ENCODE measurements at regions not wholly inside any gene's neighbourhood (a gene's known extent, or its start where the extent isn't known, plus 50 kb on each side); places are given as distances from the start of the nearest gene placed in this dataset.
A peak's percentile ranks its signal among the peaks of the same experiment; 100 is the strongest.

GRCh38 chr10:62618576-62619412, 185.7 kb upstream of the ADO start:
- Histone ChIP-seq H3K27me3 (replicated peaks; ENCODE audit: control insufficient read depth, insufficient read depth, low read length, poor library complexity, severe bottlenecking) (no peaks in the 10 kb centered on the region), H3K4me3 (ENCODE audit: insufficient read depth, low read depth, low read length, poor library complexity, severe bottlenecking) (no peak overlapping the region), H3K4me1 (ENCODE audit: control insufficient read depth, insufficient read depth, low read length, poor library complexity, severe bottlenecking) (no peaks in the 10 kb centered on the region), H3K9me3 (ENCODE audit: control insufficient read depth, low read length) (no peaks in the 10 kb centered on the region), H3K27ac (ENCODE audit: insufficient read depth, low read length, poor library complexity, severe bottlenecking) (no peak overlapping the region), H3K36me3 (ENCODE audit: control insufficient read depth, insufficient read depth, low read length) (no peaks in the 10 kb centered on the region)
- DNase-seq = no peak

GRCh38 chr10:62619413-62619738, 185.1 kb upstream of the ADO start:
- H3K27me3 ChIP-seq (replicated peaks; ENCODE audit: control insufficient read depth, insufficient read depth, low read length, poor library complexity, severe bottlenecking) = no peaks in the 10 kb centered on the region
- H3K36me3 ChIP-seq (ENCODE audit: control insufficient read depth, insufficient read depth, low read length) = no peaks in the 10 kb centered on the region
- DNase-seq = no peak
- no peak overlapping the region for H3K27ac ChIP-seq (ENCODE audit: insufficient read depth, low read length, poor library complexity, severe bottlenecking)
- no peak overlapping the region for H3K4me3 ChIP-seq (ENCODE audit: insufficient read depth, low read depth, low read length, poor library complexity, severe bottlenecking)
- H3K4me1 ChIP-seq (ENCODE audit: control insufficient read depth, insufficient read depth, low read length, poor library complexity, severe bottlenecking) = no peaks in the 10 kb centered on the region
- no peaks in the 10 kb centered on the region for H3K9me3 ChIP-seq (ENCODE audit: control insufficient read depth, low read length)

- H3K36me3 ChIP-seq (ENCODE audit: control insufficient read depth, insufficient read depth, low read length) = no peaks in the 10 kb centered on the region
- DNase-seq = no peak
- no peaks in the 10 kb centered on the region for H3K27me3 ChIP-seq (replicated peaks; ENCODE audit: control insufficient read depth, insufficient read depth, low read length, poor library complexity, severe bottlenecking)
- H3K27ac ChIP-seq (ENCODE audit: insufficient read depth, low read length, poor library complexity, severe bottlenecking) = no peak overlapping the region
- H3K9me3 ChIP-seq (ENCODE audit: control insufficient read depth, low read length) = no peaks in the 10 kb centered on the region
- H3K4me1 ChIP-seq (ENCODE audit: control insufficient read depth, insufficient read depth, low read length, poor library complexity, severe bottlenecking) = no peaks in the 10 kb centered on the region
- H3K4me3 ChIP-seq (ENCODE audit: insufficient read depth, low read depth, low read length, poor library complexity, severe bottlenecking) = no peak overlapping the region
These were observed 184.0 kb upstream of the ADO start for GRCh38 chr10:62620491-62620890.

- Histone ChIP-seq H3K27me3 (replicated peaks; ENCODE audit: control insufficient read depth, insufficient read depth, low read length, poor library complexity, severe bottlenecking) (no peaks in the 10 kb centered on the region), H3K27ac (ENCODE audit: insufficient read depth, low read length, poor library complexity, severe bottlenecking) (no peak overlapping the region), H3K9me3 (ENCODE audit: control insufficient read depth, low read length) (no peaks in the 10 kb centered on the region), H3K36me3 (ENCODE audit: control insufficient read depth, insufficient read depth, low read length) (no peaks in the 10 kb centered on the region), H3K4me3 (ENCODE audit: insufficient read depth, low read depth, low read length, poor library complexity, severe bottlenecking) (no peak overlapping the region), H3K4me1 (ENCODE audit: control insufficient read depth, insufficient read depth, low read length, poor library complexity, severe bottlenecking) (no peaks in the 10 kb centered on the region)
- no peak for DNase-seq
These were observed 181.3 kb upstream of the ADO start for GRCh38 chr10:62623223-62623622.

GRCh38 chr10:62625484-62625883, 179.0 kb upstream of the ADO start:
- Histone ChIP-seq H3K27ac (ENCODE audit: insufficient read depth, low read length, poor library complexity, severe bottlenecking) (no peak overlapping the region), H3K9me3 (ENCODE audit: control insufficient read depth, low read length) (no peaks in the 10 kb centered on the region), H3K36me3 (ENCODE audit: control insufficient read depth, insufficient read depth, low read length) (no peaks in the 10 kb centered on the region), H3K4me3 (ENCODE audit: insufficient read depth, low read depth, low read length, poor library complexity, severe bottlenecking) (no peak overlapping the region), H3K27me3 (replicated peaks; ENCODE audit: control insufficient read depth, insufficient read depth, low read length, poor library complexity, severe bottlenecking) (no peaks in the 10 kb centered on the region), H3K4me1 (ENCODE audit: control insufficient read depth, insufficient read depth, low read length, poor library complexity, severe bottlenecking) (no peaks in the 10 kb centered on the region)
- no peak for DNase-seq

GRCh38 chr10:62626079-62626478, 178.4 kb upstream of the ADO start:
- Histone ChIP-seq H3K4me3 (ENCODE audit: insufficient read depth, low read depth, low read length, poor library complexity, severe bottlenecking) (no peak overlapping the region), H3K27ac (ENCODE audit: insufficient read depth, low read length, poor library complexity, severe bottlenecking) (no peak overlapping the region), H3K4me1 (ENCODE audit: control insufficient read depth, insufficient read depth, low read length, poor library complexity, severe bottlenecking) (no peaks in the 10 kb centered on the region), H3K9me3 (ENCODE audit: control insufficient read depth, low read length) (no peaks in the 10 kb centered on the region), H3K36me3 (ENCODE audit: control insufficient read depth, insufficient read depth, low read length) (no peaks in the 10 kb centered on the region), H3K27me3 (replicated peaks; ENCODE audit: control insufficient read depth, insufficient read depth, low read length, poor library complexity, severe bottlenecking) (no peaks in the 10 kb centered on the region)
- DNase-seq = no peak

- Histone ChIP-seq H3K27me3 (replicated peaks; ENCODE audit: control insufficient read depth, insufficient read depth, low read length, poor library complexity, severe bottlenecking) (no peaks in the 10 kb centered on the region), H3K4me3 (ENCODE audit: insufficient read depth, low read depth, low read length, poor library complexity, severe bottlenecking) (no peak overlapping the region), H3K27ac (ENCODE audit: insufficient read depth, low read length, poor library complexity, severe bottlenecking) (no peak overlapping the region), H3K36me3 (ENCODE audit: control insufficient read depth, insufficient read depth, low read length) (no peaks in the 10 kb centered on the region), H3K9me3 (ENCODE audit: control insufficient read depth, low read length) (no peaks in the 10 kb centered on the region), H3K4me1 (ENCODE audit: control insufficient read depth, insufficient read depth, low read length, poor library complexity, severe bottlenecking) (no peaks in the 10 kb centered on the region)
- DNase-seq = no peak
These were observed 177.7 kb upstream of the ADO start for GRCh38 chr10:62626817-62627216.

- no peak for DNase-seq
- no peaks in the 10 kb centered on the region for H3K9me3 ChIP-seq (ENCODE audit: control insufficient read depth, low read length)
These were observed 176.5 kb upstream of the ADO start for GRCh38 chr10:62627983-62628382.

GRCh38 chr10:62631241-62631640, 173.3 kb upstream of the ADO start:
- H3K4me3 ChIP-seq (ENCODE audit: insufficient read depth, low read depth, low read length, poor library complexity, severe bottlenecking) = no peak overlapping the region
- no peak for DNase-seq
- no peaks in the 10 kb centered on the region for H3K36me3 ChIP-seq (ENCODE audit: control insufficient read depth, insufficient read depth, low read length)
- H3K9me3 ChIP-seq (ENCODE audit: control insufficient read depth, low read length) = no peaks in the 10 kb centered on the region
- peaks cover under 1% of the 10 kb centered on the region for H3K4me1 ChIP-seq (ENCODE audit: control insufficient read depth, insufficient read depth, low read length, poor library complexity, severe bottlenecking)
- no peak overlapping the region for H3K27ac ChIP-seq (ENCODE audit: insufficient read depth, low read length, poor library complexity, severe bottlenecking)
- H3K27me3 ChIP-seq (replicated peaks; ENCODE audit: control insufficient read depth, insufficient read depth, low read length, poor library complexity, severe bottlenecking) = no peaks in the 10 kb centered on the region

More at GRCh38 chr10:62627983-62628382, 176.5 kb upstream of the ADO start:
- Histone ChIP-seq H3K4me1 (ENCODE audit: control insufficient read depth, insufficient read depth, low read length, poor library complexity, severe bottlenecking) (no peaks in the 10 kb centered on the region), H3K36me3 (ENCODE audit: control insufficient read depth, insufficient read depth, low read length) (no peaks in the 10 kb centered on the region), H3K27ac (ENCODE audit: insufficient read depth, low read length, poor library complexity, severe bottlenecking) (no peak overlapping the region), H3K27me3 (replicated peaks; ENCODE audit: control insufficient read depth, insufficient read depth, low read length, poor library complexity, severe bottlenecking) (no peaks in the 10 kb centered on the region), H3K4me3 (ENCODE audit: insufficient read depth, low read depth, low read length, poor library complexity, severe bottlenecking) (no peak overlapping the region)

GRCh38 chr10:62632071-62632809, 172.3 kb upstream of the ADO start:
- H3K4me3 ChIP-seq (ENCODE audit: insufficient read depth, low read depth, low read length, poor library complexity, severe bottlenecking) = no peak overlapping the region
- H3K4me1 ChIP-seq (ENCODE audit: control insufficient read depth, insufficient read depth, low read length, poor library complexity, severe bottlenecking) = peaks cover 9% of the 10 kb centered on the region

More at GRCh38 chr10:62632071-62632809, 172.3 kb upstream of the ADO start:
- DNase-seq = peak; percentile 25 to 51 (median 43)
- no peaks in the 10 kb centered on the region for H3K27me3 ChIP-seq (replicated peaks; ENCODE audit: control insufficient read depth, insufficient read depth, low read length, poor library complexity, severe bottlenecking)
- H3K27ac ChIP-seq (ENCODE audit: insufficient read depth, low read length, poor library complexity, severe bottlenecking) = no peak overlapping the region
- no peaks in the 10 kb centered on the region for H3K36me3 ChIP-seq (ENCODE audit: control insufficient read depth, insufficient read depth, low read length)
- no peaks in the 10 kb centered on the region for H3K9me3 ChIP-seq (ENCODE audit: control insufficient read depth, low read length)
